ENCODE measurements at regions not wholly inside any gene's neighbourhood (a gene's known extent, or its start where the extent isn't known, plus 50 kb on each side); places are given as distances from the start of the nearest gene placed in this dataset.
"Not testable (repeated sequence)": the region's sequence is repeated elsewhere in the genome, so short reads cannot be mapped to it uniquely, and the experiment has no call there.

DNA sequence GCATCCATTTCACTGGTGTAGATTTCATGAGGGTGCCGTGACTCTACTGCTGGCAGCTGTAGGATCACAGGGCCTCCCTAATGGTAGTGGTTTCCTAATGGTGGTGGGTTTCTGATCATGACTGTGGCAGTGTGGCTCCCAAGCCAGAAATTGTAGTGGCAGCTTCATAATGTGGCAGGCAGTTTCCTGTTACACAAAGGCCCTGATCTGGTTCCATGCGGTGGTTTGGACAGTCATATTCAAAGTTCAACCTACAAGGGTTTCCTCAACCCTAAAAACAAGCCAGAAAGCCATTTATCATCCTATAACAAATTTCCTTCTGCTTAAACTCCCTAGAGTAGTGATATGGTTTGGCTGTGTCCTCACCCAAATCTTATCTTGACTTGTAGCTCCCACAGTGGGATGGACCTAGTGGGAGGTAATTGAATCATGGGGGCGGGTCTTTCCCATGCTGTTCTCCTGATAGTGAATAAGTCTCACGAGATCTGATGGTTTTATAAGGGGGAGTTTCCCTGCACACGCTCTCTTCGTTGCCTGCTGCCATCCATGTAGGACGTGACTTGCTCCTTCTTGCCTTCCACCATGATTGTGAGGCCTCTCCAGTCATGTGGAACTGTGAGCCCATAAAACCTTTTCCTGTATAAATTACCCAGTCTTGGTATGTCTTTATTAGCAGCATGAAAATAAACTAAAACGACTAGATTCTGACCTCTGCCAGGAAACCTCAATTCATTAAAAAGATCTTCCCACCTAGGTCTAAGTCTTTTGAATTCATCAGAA, 257.1 kb downstream of the EFCAB11 start:
- FAIRE-seq = no peak

DNA sequence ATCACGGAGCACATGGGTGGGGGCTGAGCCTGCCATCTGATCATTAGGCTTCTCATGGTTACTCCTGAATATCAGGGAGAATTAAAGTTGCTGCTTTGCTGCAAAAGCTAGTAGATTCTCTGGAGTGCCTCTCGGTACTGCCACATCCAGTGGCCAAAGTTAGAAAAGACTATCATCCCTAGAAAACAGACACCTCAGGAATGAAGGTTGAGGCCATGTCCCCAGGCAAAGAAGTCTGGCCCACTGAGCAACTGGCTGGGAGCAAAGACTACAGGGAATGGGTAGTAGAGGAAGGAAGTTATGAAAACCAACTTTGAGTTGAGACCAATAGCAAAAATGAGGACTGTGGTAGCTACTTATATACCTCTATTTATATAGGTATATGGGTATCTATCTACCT, 258.7 kb downstream of the EFCAB11 start:
- no peak for FAIRE-seq

DNA sequence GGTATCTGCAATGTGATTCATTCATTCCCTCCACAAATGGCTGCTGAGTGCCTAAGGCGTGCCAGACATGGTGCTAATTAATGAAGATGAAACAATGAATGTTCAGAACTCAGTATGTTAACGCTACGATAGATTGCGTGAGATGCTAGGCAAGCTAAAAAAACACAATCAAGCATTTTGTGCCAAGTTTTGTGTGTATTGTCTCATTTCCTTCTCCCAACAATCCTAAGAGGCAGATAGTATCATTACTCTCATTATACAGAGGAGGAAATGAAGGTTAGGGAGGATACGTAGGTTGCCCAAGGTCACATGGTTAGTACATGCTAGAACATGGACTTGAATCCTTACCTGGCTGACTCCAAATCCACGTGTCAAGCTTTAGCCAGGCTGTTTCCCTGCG, 264.4 kb downstream of the EFCAB11 start:
- FAIRE-seq = no peak

DNA sequence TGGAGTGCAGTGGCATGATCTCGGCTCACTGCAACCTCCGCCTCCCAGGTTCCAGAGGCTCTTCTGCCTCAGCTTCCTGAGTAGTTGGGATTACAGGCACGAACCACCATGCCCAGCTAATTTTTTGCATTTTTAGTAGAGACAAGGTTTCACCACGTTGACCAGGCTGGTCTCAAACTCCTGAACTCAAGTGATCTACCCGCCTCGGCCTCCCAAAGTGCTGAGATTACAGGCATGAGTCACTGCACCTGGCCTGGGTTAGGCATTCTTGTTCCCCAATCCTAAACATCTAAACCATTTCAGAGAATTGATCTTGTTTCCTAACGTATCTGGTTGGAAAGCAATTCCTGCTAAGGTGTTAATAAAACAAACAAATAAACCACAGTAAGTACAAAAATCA, 264.8 kb downstream of the EFCAB11 start:
- FAIRE-seq = not testable (repeated sequence)

DNA sequence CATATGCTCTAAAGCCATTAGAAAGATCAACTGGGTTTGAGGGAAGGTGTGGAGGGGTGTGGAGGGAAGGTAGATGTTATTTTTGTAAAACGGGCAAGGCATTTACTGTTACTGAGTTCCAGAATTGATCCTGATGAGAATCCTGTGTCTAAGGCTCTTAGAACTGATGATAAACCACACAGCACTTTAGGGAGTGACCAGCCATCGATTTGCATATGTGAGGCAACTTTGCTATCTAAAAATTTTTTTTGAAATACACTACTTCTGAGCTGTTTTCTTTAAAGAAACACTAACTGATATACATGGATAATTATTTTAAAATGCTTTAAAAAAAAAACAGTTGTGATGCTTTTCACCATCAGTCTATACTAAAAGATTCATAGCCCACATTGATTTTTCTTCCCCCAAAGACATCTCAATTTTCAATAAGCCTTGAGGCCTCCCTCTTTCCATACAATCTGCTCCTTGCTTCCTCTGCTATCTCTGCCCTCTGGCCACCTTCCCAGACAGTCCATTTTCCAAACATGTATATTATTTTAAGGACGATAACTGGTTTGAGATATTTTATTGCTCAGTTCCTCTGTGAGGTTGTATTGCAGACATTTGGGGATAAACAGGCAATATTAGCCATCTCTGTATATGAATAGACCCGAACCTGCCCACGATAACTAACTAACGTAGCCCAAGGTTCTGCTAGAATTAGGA, 265.9 kb downstream of the EFCAB11 start:
- no peak for FAIRE-seq

DNA sequence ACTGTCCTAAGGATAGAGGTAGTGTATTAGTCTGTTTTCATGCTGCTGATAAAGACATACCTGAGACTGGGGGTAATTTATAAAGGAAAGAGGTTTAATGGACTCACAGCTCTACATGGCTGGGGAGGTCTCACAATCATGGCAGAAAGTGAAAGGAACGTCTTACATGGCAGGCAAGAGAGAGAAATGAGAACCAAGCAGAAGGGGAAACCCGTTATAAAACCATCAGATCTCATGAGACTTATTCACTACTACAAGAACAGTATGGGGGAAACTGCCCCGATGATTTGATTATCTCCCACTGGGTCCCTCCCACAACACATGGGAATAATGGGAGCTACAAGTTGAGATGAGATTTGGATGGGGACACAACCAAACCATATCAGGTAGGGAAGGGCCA, 267.4 kb downstream of the EFCAB11 start:
- not testable (repeated sequence) for FAIRE-seq

DNA sequence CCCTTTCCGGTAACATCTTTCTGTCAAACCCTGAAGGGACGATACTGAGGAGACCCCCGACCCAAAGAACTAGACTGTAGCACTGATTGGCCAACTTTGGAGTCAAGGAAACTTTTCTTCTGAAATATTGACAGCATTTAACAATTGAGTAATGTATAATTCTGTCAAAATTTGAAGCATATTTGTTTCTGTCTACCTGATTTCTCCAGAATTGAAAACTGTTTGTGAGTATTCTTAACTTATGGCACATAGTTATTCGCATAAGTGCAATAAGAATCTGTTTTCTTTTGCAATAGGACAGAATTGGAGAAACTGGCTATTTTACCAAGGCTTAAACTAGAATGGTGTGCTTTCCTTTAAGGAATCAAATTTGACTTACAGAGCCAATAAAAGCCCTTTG, 267.1 kb upstream of the FOXN3 start:
- no peak for FAIRE-seq

DNA sequence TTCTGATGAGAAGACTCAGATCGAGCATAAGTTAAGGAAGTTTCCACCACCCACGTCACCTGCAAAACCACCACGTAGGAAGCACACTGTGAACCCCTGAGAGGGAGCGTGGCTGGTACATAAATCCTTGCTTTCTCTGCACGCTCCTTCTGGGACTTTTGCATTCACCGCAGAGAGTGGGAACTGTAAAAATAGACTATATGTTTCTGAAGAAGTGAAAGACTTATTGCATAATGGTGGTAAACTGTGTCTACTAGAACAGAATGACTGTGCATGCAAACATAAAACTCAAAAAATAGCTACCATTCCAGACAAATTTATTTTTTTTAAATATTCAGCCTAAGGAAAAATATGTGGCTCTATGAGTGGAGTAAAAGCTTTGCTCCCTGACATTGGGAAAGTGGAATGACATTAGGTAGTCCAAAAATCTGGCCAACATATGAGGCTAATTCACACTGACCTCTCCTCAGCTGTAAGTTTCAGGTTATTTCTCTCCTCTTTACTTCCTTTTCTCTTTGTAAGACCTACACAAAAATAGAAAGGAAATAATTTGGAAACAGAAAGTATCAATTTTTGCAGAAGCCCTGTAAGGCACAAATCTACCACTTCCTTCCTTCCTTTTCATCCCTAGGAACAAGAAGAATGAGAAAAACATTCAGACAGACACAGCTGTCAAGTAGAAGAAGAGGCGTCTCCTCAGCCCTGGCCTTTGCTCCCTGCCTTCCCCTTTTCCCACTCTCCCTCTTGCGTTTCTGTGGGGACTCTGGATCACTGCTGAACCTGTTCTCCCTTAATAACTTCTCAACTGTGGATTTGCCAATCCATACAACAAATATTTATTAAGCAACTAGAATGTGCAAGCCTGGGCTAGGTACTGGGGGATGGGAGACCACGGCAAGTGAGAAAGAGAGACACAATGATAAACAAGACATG, 264.3 kb upstream of the FOXN3 start:
- FAIRE-seq = no peak

DNA sequence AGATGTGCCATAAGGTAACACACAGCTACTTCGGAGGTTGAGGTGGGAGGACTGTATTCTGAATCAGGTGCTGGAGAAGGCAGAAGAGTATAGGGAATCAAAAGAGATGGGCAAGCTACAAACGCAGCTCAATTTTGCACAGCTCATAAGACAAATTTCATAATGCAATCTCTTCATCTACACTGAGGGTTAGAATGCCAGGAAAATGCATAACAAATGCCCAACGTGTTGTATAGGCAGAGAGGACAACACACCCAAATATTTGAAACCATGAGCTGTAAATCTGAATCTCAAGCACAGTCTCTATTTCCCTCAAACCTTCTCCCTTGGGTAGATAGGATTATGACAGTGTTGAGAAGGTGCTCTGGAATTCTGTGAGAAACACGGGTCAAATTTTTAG, 263.1 kb upstream of the FOXN3 start:
- FAIRE-seq = no peak

DNA sequence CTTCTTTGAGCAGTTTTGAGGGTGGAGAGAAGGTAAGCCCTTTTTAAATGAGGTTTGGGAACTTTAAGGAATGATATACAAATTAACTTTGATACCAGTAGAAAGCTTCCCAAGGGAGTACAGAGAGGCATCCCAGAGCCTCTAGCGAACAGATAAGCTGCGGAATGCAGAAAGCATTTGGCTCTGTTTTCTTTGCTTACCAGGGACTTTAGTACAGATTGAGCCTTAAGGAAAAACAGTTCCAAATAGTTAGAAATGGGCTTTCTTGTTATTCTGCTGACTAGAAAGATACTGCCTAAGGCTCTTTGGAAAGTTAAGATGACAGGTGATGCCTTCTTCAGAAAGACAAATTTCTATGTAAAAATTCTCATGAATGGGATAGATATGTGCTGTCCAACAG, 261.7 kb upstream of the FOXN3 start:
- no peak for FAIRE-seq

DNA sequence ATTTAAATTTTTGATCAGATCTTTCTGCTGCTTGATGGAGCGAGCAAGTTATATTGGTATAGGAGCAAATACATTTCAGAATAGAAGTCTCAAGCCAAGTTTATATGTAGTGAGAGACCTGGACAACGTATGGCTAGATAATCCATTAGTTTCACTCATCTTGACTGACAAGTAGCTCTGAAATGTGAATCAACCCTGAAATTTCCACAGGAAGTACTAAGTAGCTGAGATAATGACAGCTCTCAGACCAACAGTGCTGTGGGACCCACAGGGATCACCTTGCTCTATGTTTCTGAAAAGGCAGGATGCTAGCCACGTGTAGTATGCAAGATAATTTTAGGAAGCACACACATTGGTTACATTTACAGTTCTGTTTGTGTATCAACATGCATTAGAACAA, 258.6 kb upstream of the FOXN3 start:
- no peak for FAIRE-seq

DNA sequence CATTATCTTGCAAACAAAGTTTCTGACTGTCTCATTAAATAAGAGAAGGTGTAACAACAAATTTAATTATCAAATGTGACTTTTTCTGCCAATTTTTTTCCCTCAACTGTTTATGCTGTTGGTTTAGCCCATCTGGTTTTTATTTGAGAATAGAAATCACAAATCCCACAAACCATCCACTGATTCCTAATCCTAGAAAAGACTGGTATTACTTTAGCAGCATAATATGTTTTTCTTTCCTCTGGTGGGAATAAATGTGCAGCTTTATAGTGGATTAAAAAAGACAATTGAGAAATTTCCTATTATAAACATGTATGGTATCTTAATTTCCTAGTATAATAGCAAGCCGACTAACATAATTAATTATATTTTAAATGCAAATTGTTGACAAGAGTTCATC, 257.9 kb upstream of the FOXN3 start:
- FAIRE-seq = no peak

DNA sequence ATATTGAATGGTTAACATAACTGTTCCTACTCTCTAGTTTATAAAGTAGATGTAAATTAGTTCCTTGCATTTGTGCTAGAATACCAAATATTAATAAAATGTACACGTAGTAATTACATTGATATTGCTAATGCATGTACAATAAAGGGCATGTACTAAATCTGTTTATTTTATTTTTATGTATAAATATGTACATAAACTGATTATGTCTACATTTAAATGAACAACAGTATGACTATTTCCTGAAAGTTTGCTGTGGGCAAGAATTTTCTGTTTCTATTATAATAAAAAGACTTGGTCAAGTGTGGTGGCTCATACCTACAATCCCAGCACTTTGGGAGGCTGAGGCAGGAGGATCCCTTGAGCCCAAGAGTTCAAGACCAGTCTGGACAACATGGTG, 257.2 kb upstream of the FOXN3 start:
- no peak for FAIRE-seq

DNA sequence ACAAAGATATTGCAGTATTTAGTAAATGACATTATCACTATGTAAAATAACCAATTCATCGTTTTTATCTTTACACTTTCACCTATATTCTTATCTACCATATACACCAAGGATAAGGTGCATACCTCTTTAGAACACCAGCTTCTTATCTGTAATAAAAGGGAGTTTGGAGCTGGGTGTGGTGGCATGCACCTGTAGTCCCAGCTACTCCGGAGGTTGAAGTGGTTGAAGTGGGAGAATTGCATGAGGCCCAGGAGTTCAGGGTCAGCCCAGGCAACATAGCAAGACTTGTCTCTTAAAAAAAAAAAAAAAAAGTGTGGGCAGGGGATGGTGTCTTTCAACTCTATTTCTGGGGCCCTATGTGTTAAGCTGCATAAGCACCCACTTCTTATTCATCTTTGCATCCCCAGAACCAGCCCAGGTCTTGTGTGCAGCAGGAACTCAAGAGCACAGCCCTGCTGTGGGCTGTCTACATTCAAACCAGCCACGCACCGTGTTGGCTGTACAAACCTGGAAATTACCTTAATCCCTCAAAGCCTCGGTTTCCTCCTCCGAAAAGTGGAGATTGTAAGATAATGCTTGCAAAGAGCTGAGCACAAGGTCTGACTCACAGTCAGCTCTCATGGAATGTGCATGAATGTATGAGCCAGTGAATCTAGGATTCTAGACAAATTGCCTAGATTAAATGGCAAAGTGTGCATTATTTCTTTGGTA, 256.6 kb upstream of the FOXN3 start:
- FAIRE-seq = no peak

DNA sequence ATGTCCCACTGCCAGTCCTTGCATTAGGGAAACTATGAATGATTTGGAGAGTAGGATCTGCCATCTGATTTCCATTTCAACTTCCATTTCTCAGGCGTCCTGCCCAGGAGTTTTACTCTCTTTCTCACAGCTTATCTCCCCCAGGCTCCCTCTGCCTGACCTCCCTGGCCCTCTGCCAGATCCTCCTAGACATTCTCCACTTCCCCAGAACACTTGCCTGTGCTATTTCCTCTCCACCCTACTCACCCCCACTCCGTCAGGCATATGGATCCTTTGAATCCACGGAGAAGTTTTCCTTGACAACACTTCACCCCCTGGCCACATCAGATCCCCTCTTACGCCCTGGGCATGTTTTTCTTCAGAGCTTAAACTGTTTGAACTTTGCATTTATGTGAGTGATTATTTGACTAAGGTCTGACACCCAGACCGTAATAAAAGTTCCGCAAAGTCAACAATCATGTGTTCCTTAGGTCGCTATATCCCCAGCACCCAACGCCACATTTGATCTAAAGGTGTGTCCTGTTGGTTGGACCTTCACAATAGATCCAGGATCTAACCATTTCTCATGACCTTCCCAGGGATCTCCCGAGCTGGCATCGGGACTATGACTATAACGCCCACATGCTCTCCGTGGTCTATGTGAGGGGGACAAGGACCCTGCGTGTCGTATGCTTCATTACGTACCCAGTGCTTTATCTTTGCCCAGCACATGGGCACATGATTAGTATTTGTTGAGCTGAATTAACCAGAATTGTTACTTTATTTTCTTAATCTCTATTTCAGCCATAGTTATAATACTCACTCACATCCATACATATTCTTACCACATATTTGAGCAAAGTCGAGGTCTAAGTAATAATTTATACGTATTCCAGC, 255.8 kb upstream of the FOXN3 start:
- no peak for FAIRE-seq

DNA sequence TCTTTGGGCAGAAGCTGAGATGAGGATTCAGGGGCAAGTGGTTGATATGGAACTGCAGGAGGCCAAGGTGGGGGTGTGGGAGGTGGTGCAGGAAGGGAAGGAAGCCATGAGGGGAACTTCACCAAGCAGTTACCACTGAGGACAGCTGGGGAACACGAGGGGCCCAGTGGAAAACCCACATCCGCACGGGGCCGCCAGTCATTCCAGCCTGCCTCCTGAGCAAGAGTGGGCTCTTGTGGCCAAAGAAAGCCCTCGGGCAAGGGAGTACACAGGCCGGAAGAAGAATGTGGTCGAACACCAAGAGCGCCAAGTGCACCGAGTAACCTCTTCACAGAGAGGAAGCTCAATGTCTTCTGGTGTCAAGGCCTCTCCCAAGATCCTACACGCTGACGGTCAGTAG, 252.2 kb upstream of the FOXN3 start:
- no peak for FAIRE-seq

DNA sequence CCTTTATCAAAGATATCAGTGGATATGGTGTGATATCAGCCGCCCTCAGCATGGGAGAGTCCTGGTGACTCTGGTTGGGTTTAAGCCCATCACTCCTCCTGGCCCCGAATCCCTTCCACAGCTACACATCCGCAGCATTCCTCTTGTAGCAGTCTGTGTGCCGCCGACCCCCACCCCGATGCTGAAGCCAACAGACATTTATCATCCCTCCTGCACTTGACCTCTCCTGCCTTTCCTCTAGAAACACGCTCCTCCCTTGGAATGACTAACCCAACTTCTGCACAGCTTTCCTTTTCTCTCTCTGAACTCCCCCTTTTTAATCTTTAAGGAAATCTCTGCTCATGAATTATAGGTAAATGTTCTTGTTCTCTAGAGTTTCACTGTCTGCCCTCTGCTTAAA, 250.9 kb upstream of the FOXN3 start:
- FAIRE-seq = no peak

DNA sequence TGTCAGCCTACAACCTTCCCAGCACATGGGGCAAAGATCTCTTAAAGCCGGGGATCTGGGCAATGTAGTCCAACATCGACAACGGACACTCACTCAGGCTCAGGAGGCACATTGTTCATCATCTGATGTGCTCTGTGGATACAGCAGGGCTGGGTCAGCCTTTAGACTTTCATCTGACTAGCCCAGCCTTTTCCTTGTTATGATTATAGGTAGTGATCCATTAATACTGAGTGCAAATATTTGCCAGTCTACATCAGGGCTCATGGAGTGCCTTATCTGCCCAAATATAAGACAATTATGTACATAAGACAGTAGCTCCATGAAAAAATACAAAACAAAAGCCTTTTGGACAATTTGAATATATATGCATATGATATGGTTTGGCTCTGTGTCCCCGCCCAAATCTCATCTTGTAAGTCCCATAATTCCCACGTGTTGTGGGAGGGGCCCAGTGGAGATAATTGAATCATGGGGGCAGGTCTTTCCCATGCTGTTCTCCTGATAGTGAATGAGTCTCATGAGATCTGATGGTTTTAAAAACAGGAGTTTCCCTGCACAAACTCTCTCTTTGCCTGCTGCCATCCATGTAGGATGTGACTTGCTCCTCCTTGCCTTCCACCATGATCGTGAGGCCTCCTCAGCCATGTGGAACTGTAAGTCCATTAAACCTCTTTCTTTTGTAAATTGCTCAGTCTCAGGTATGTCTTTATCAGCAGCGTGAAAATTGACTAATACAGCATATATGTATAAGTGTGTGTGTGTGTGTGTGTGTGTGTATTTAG, 248.5 kb upstream of the FOXN3 start:
- not testable (repeated sequence) for FAIRE-seq

DNA sequence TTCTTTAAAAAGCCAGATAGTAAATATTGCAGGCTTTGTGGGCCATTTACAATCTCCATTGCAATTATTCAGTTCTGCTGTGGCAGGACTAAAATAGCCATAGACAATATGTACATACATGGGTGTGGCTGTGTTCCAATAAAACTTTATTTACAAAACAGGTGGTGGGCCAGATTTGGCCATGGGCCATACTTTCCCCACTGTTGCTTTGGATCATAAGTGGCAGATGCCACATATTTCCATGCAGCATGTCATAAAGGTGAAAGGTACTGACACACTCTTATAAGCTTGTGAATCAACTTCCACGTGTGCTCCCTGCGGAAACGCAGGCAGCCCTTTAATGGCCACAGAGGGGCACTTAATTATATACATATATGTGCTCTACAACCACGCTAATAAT, 244.4 kb upstream of the FOXN3 start:
- no peak for FAIRE-seq

DNA sequence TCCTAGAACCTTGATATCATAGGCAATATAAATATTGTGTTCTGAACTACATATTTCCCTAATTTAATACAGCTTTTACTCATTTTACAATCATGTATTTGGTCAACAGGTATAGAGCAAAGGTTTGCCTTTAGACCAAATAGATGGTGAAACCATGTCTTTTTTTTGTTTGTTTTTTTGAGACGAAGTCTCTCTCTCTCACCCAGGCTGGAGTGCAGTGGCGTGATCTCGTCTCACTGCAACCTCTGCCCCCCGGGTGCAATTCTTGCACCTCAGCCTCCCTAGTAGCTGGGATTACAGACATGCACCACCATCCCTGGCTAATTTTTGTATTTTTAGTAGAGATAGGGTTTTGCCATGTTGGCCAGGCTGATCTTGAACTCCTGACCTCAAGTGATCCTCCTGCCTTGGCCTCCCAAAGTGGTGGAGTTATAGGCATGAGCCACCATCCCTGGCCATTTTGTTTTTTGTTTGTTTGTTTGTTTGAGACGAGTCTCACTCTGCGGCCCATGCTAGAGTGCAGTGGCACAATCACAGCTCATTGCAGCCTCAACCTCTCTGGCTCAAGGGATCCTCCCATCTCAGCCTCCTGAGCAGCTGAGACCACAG, 243.7 kb upstream of the FOXN3 start:
- not testable (repeated sequence) for FAIRE-seq

Measured in colon (tissue), 2 donors.